Smooth muscle cell (in vitro differentiated cells): ENCODE measurements at regions not wholly inside any gene's neighbourhood (a gene's known extent, or its start where the extent isn't known, plus 50 kb on each side); places are given as distances from the start of the nearest gene placed in this dataset.

Experiments
- DNase-seq: peaks from one replicate; lab custom pipeline; 2025; ENCODE audit not compliant: unreplicated experiment; lab: John Stamatoyannopoulos, UW
- H2AFZ ChIP-seq: fragments of 200-600 bp; sonication (generic); 2 replicates; pipeline ENCODE4 v1.6.0; 2016; ENCODE audit warnings: antibody characterized with exemption, low read depth, mild to moderate bottlenecking
- H3F3A ChIP-seq: fragments of 200-600 bp; sonication (generic); 2 replicates; pipeline ENCODE4 v1.6.0; 2017; ENCODE audit warnings: antibody characterized with exemption, low read depth
- H3K27ac ChIP-seq: fragments of 200-600 bp; sonication (generic); 2 replicates; pipeline ENCODE4 v1.5.1; 2016; ENCODE audit warnings: low read depth, mild to moderate bottlenecking
- H3K27me3 ChIP-seq: fragments of 200-600 bp; sonication (generic); 2 replicates; pipeline ENCODE4 v1.6.1; 2016; ENCODE audit warnings: low read depth, mild to moderate bottlenecking
- H3K36me3 ChIP-seq: fragments of 200-600 bp; sonication (generic); 2 replicates; pipeline ENCODE4 v1.5.1; 2016; ENCODE audit warnings: low read depth
- H3K4me1 ChIP-seq: fragments of 200-600 bp; sonication (generic); 2 replicates; pipeline ENCODE4 v1.5.1; 2016; ENCODE audit warnings: low read depth
- H3K4me2 ChIP-seq: fragments of 200-600 bp; sonication (generic); 2 replicates; pipeline ENCODE4 v1.6.0; 2016; ENCODE audit warnings: mild to moderate bottlenecking
- H3K4me3 ChIP-seq: fragments of 200-600 bp; sonication (generic); 2 replicates; pipeline ENCODE4 v1.5.1; 2016; ENCODE audit warnings: mild to moderate bottlenecking
- H3K79me2 ChIP-seq: fragments of 200-600 bp; sonication (generic); 2 replicates; pipeline ENCODE4 v1.6.0; 2016; ENCODE audit warnings: low read depth, mild to moderate bottlenecking
- H3K9ac ChIP-seq: fragments of 200-600 bp; sonication (generic); 2 replicates; pipeline ENCODE4 v1.6.0; 2016; ENCODE audit warnings: low read depth
- H3K9me3 ChIP-seq: fragments of 200-600 bp; sonication (generic); replicated peaks from 2 replicates; pipeline ENCODE4 v1.5.1; 2016; ENCODE audit warnings: low read depth
- H4K20me1 ChIP-seq: fragments of 200-600 bp; sonication (generic); 2 replicates; pipeline ENCODE4 v1.6.0; 2016; ENCODE audit warnings: low read depth
- CTCF ChIP-seq: fragments of 200-600 bp; sonication (generic); IDR thresholded peaks from 2 replicates; pipeline ENCODE4 v1.5.1; 2017; ENCODE audit warnings: borderline replicate concordance, mild to moderate bottlenecking, antibody characterized with exemption; ENCODE audit not compliant: insufficient read depth, poor library complexity, severe bottlenecking
- WGBS: methylation state at CpG from one replicate; pipeline ENCODE4 v1.1.7; 2016; ENCODE audit warnings: low lambda C conversion rate; 5-methylcytosine and 5-hydroxymethylcytosine counted together

GRCh38 chr5:158463188-158463587 is 604.2 kb upstream of the CLINT1 start:
- Histone ChIP-seq H3K27ac (no peak overlapping the region), H3K9ac (no peak overlapping the region), H3F3A (no peaks in the 10 kb centered on the region), H3K36me3 (no peaks in the 10 kb centered on the region), H3K4me1 (no peaks in the 10 kb centered on the region), H4K20me1 (no peaks in the 10 kb centered on the region), H3K27me3 (no peaks in the 10 kb centered on the region), H2AFZ (no peak overlapping the region), H3K4me2 (no peak overlapping the region), H3K79me2 (no peaks in the 10 kb centered on the region), H3K4me3 (no peak overlapping the region), H3K9me3 (no peaks in the 10 kb centered on the region)
- WGBS: 56% methylated on average over 1 of the region's 1 CpG
- no peak for DNase-seq
- TF ChIP-seq CTCF: no peak

GRCh38 chr5:158462349-158463114 is 603.6 kb upstream of the CLINT1 start:
- no peak overlapping the region for H3K4me2 ChIP-seq
- H3K9me3 ChIP-seq: no peaks in the 10 kb centered on the region
- TF ChIP-seq CTCF: no peak
- 79% methylated on average over 9 of the region's 9 CpGs for WGBS
- no peak overlapping the region for H3K9ac ChIP-seq
- no peaks in the 10 kb centered on the region for H3K79me2 ChIP-seq
- H3K27me3 ChIP-seq: no peaks in the 10 kb centered on the region
- no peaks in the 10 kb centered on the region for H3F3A ChIP-seq
- no peak overlapping the region for H3K27ac ChIP-seq
- DNase-seq: no peak
- no peak overlapping the region for H3K4me3 ChIP-seq
- H3K36me3 ChIP-seq: no peaks in the 10 kb centered on the region
- no peaks in the 10 kb centered on the region for H3K4me1 ChIP-seq
- H4K20me1 ChIP-seq: no peaks in the 10 kb centered on the region
- no peak overlapping the region for H2AFZ ChIP-seq

GRCh38 chr5:158461240-158461854 is 602.4 kb upstream of the CLINT1 start:
- Histone ChIP-seq H3K27ac (no peak overlapping the region), H3K4me2 (no peak overlapping the region)

More at GRCh38 chr5:158461240-158461854, 602.4 kb upstream of the CLINT1 start:
- no peak for DNase-seq
- Histone ChIP-seq H4K20me1 (no peaks in the 10 kb centered on the region), H3F3A (no peaks in the 10 kb centered on the region), H3K27me3 (no peaks in the 10 kb centered on the region), H3K9me3 (no peaks in the 10 kb centered on the region), H2AFZ (no peak overlapping the region), H3K4me1 (no peaks in the 10 kb centered on the region), H3K4me3 (no peak overlapping the region), H3K9ac (no peak overlapping the region), H3K79me2 (no peaks in the 10 kb centered on the region), H3K36me3 (no peaks in the 10 kb centered on the region)
- 89% methylated on average over 4 of the region's 4 CpGs for WGBS
- TF ChIP-seq CTCF: no peak
